Liver (tissue), 8 donors: ENCODE measurements at regions not wholly inside any gene's neighbourhood (a gene's known extent, or its start where the extent isn't known, plus 50 kb on each side); places are given as distances from the start of the nearest gene placed in this dataset.

ENCODE experiments used
- DNase-seq: peaks from one replicate; pipeline ENCODE4 v3.0.0-alpha.2; 2017; ENCODE audit warnings: low spot score
- H3K27ac ChIP-seq, 2 donors: one replicate each; pipeline ENCODE4 v1.7.0; 2013; ENCODE audit warnings: inconsistent platforms in 2 of 2, low read length in 2 of 2, control low read depth in 1 of 2, low read depth in 1 of 2, mild to moderate bottlenecking in 1 of 2
- H3K27me3 ChIP-seq, 4 donors: one replicate each; pipeline versions ENCODE4 v1.6.1 to v1.7.0; 2013; ENCODE audit warnings: low read length in 3 of 4, inconsistent platforms in 1 of 4, mild to moderate bottlenecking in 1 of 4, moderate library complexity in 1 of 4; ENCODE audit not compliant: control insufficient read depth in 4 of 4, insufficient read depth in 4 of 4
- H3K36me3 ChIP-seq, 4 donors: one replicate each; pipeline versions ENCODE4 v1.6.1 to v1.7.0; 2013; ENCODE audit warnings: low read length in 3 of 4, mild to moderate bottlenecking in 3 of 4, low read depth in 1 of 4, moderate library complexity in 1 of 4; ENCODE audit not compliant: control insufficient read depth in 4 of 4, insufficient read depth in 3 of 4
- H3K4me1 ChIP-seq, 4 donors: one replicate each; pipeline versions ENCODE4 v1.6.1 to v1.7.0; 2013; ENCODE audit warnings: low read length in 3 of 4, mild to moderate bottlenecking in 3 of 4, moderate library complexity in 1 of 4; ENCODE audit not compliant: control insufficient read depth in 4 of 4, insufficient read depth in 4 of 4
- H3K4me3 ChIP-seq, 3 donors: one replicate each; pipeline versions ENCODE4 v1.6.1 to v1.7.0; 2013; ENCODE audit warnings: low read length in 3 of 3, control low read depth in 1 of 3, low read depth in 1 of 3, mild to moderate bottlenecking in 1 of 3
- H3K9ac ChIP-seq, 2 donors: one replicate each; pipeline ENCODE4 v1.7.0; 2013; ENCODE audit warnings: low read length in 2 of 2, mild to moderate bottlenecking in 2 of 2, moderate library complexity in 2 of 2, control low read depth in 1 of 2, low read depth in 1 of 2
- H3K9me3 ChIP-seq, 4 donors: one replicate each; pipeline versions ENCODE4 v1.6.1 to v1.7.0; 2013; ENCODE audit warnings: low read length in 3 of 4; ENCODE audit not compliant: control insufficient read depth in 4 of 4
- ATF3 ChIP-seq: IDR thresholded peaks from 2 replicates; pipeline ENCODE4 v1.6.1; 2016; ENCODE audit warnings: antibody characterized with exemption
- CTCF ChIP-seq: fragments of 150-350 bp; IDR thresholded peaks from 2 replicates; pipeline ENCODE4 v1.5.1; 2017; ENCODE audit warnings: improper control_type of control experiment, low read depth, low read length; ENCODE audit not compliant: missing input control
- EGR1 ChIP-seq, 2 donors: IDR thresholded peaks; 2 replicates each; pipeline ENCODE4 v1.6.1; 2016 to 2018; ENCODE audit warnings: antibody characterized with exemption in 2 of 2, low read depth in 2 of 2
- FOXA1 ChIP-seq: IDR thresholded peaks from 2 replicates; pipeline ENCODE4 v1.6.1; 2016; ENCODE audit warnings: antibody characterized with exemption
- FOXA2 ChIP-seq: IDR thresholded peaks from 2 replicates; pipeline ENCODE4 v1.6.1; 2016; ENCODE audit warnings: antibody characterized with exemption
- GABPA ChIP-seq, 2 donors: IDR thresholded peaks in 1 of 2; conservative IDR thresholded peaks in 1 of 2; 2 replicates each; pipeline ENCODE4 v1.6.1; 2016; ENCODE audit warnings: antibody characterized with exemption in 2 of 2, mild to moderate bottlenecking in 1 of 2, moderate library complexity in 1 of 2
- HNF4A ChIP-seq, 2 donors: conservative IDR thresholded peaks; 2 replicates each; pipeline ENCODE4 v1.6.1; 2016; ENCODE audit warnings: antibody characterized with exemption in 2 of 2, mild to moderate bottlenecking in 2 of 2
- HNF4G ChIP-seq: IDR thresholded peaks from 2 replicates; pipeline ENCODE4 v1.6.1; 2016; ENCODE audit warnings: antibody characterized with exemption
- JUND ChIP-seq, 2 donors: IDR thresholded peaks; 2 replicates each; pipeline ENCODE4 v1.6.1; 2016; ENCODE audit warnings: antibody characterized with exemption in 2 of 2
- NR2F2 ChIP-seq: IDR thresholded peaks from 2 replicates; pipeline ENCODE4 v1.6.1; 2016; ENCODE audit warnings: antibody characterized with exemption
- RAD21 ChIP-seq, 2 donors: IDR thresholded peaks; 2 replicates each; pipeline ENCODE4 v1.6.1; 2016; ENCODE audit warnings: antibody characterized with exemption in 2 of 2, mild to moderate bottlenecking in 2 of 2
- REST ChIP-seq: IDR thresholded peaks from 2 replicates; pipeline ENCODE4 v1.6.1; 2016; ENCODE audit warnings: antibody characterized with exemption, mild to moderate bottlenecking
- RXRA ChIP-seq, 2 donors: IDR thresholded peaks; 2 replicates each; pipeline ENCODE4 v1.6.1; 2017 to 2018; ENCODE audit warnings: antibody characterized with exemption in 2 of 2, mild to moderate bottlenecking in 1 of 2
- SP1 ChIP-seq: IDR thresholded peaks from 2 replicates; pipeline ENCODE4 v1.6.1; 2018; ENCODE audit warnings: antibody characterized with exemption, mild to moderate bottlenecking
- TAF1 ChIP-seq: conservative IDR thresholded peaks from 2 replicates; pipeline ENCODE4 v1.6.1; 2016; ENCODE audit warnings: antibody characterized with exemption, mild to moderate bottlenecking
- YY1 ChIP-seq: IDR thresholded peaks from 2 replicates; pipeline ENCODE4 v1.6.1; 2016; ENCODE audit warnings: antibody characterized with exemption, mild to moderate bottlenecking
- ZBTB33 ChIP-seq: IDR thresholded peaks from 2 replicates; pipeline ENCODE4 v1.6.1; 2016; ENCODE audit warnings: antibody characterized with exemption
- WGBS: extraction: QIAGEN DNeasy Blood & Tissue Kit; methylation state at CpG from one replicate; pipeline ENCODE4 v1.1.7; 2013; 5-methylcytosine and 5-hydroxymethylcytosine counted together
- donor health status: healthy.
- donor health status: healthy.
- donor health status: healthy.
- donor health status: healthy.
- donor health status: healthy.

- DNase-seq = no peak
- no peak overlapping the region for H3K4me3 ChIP-seq
- H3K27ac ChIP-seq = no peak overlapping the region
- no peak overlapping the region for H3K9ac ChIP-seq
- WGBS = 69% methylated on average over 9 of the region's 9 CpGs
- H3K9me3 ChIP-seq = no peaks in the 10 kb centered on the region
- TF ChIP-seq TAF1 (no peak), HNF4A (conservative IDR thresholded peaks at IDR 0.05) (no peak), ZBTB33 (no peak), YY1 (no peak), RXRA (IDR thresholded peaks at IDR 0.05) (no peak), FOXA2 (no peak), GABPA (IDR thresholded peaks at IDR 0.05 in 1 of 2, conservative IDR thresholded peaks at IDR 0.05 in 1 of 2) (no peak), NR2F2 (no peak), JUND (IDR thresholded peaks at IDR 0.05) (no peak), RAD21 (IDR thresholded peaks at IDR 0.05) (no peak), SP1 (no peak), HNF4G (no peak), REST (no peak), CTCF (no peak), EGR1 (IDR thresholded peaks at IDR 0.05; ENCODE audit: low read depth in 2 of 2) (no peak)
- no peaks in the 10 kb centered on the region for H3K36me3 ChIP-seq
- H3K4me1 ChIP-seq = no peaks in the 10 kb centered on the region
- H3K27me3 ChIP-seq = no peaks in the 10 kb centered on the region
Observed at GRCh38 chr13:85738696-85739320, 60.4 kb downstream of the SLITRK6 start.

- Histone ChIP-seq H3K4me1 (no peaks in the 10 kb centered on the region), H3K27me3 (no peaks in the 10 kb centered on the region), H3K9me3 (no peaks in the 10 kb centered on the region), H3K9ac (no peak overlapping the region), H3K4me3 (no peak overlapping the region), H3K36me3 (no peaks in the 10 kb centered on the region), H3K27ac (no peak overlapping the region)
- DNase-seq = no peak
- WGBS = 69% methylated on average over 1 of the region's 1 CpG
- TF ChIP-seq GABPA (IDR thresholded peaks at IDR 0.05 in 1 of 2, conservative IDR thresholded peaks at IDR 0.05 in 1 of 2) (no peak), ATF3 (no peak), CTCF (no peak), RAD21 (IDR thresholded peaks at IDR 0.05) (no peak), HNF4G (no peak), FOXA2 (no peak), SP1 (no peak), REST (no peak), FOXA1 (no peak), TAF1 (no peak), NR2F2 (no peak), RXRA (IDR thresholded peaks at IDR 0.05) (no peak), HNF4A (conservative IDR thresholded peaks at IDR 0.05) (no peak)
Observed at GRCh38 chr13:85737952-85738351, 61.3 kb downstream of the SLITRK6 start.
